Endothelial cell (in vitro differentiated cells): ENCODE measurements at regions not wholly inside any gene's neighbourhood (a gene's known extent, or its start where the extent isn't known, plus 50 kb on each side); places are given as distances from the start of the nearest gene placed in this dataset.
A peak's percentile ranks its signal among the peaks of the same experiment; 100 is the strongest.

Source experiments
- DNase-seq: peaks from one replicate; pipeline ENCODE4 v3.0.0; 2021; ENCODE audit warnings: low spot score
- H3K27ac Mint-ChIP-seq: one replicate; pipeline ENCODE4 v1.8.0; 2021; ENCODE audit warnings: mixed read lengths, inconsistent platforms; ENCODE audit not compliant: unreplicated experiment
- H3K27me3 Mint-ChIP-seq: one replicate; pipeline ENCODE4 v1.8.0; 2021; ENCODE audit warnings: mild to moderate bottlenecking, moderate library complexity, mixed read lengths, inconsistent platforms; ENCODE audit not compliant: unreplicated experiment
- H3K36me3 Mint-ChIP-seq: one replicate; pipeline ENCODE4 v1.8.0; 2021; ENCODE audit warnings: mild to moderate bottlenecking, low read depth, mixed read lengths, inconsistent platforms; ENCODE audit not compliant: unreplicated experiment
- H3K4me1 Mint-ChIP-seq: one replicate; pipeline ENCODE4 v1.8.0; 2021; ENCODE audit warnings: mild to moderate bottlenecking, mixed read lengths, inconsistent platforms; ENCODE audit not compliant: unreplicated experiment
- H3K4me3 Mint-ChIP-seq: one replicate; pipeline ENCODE4 v1.8.0; 2021; ENCODE audit warnings: mild to moderate bottlenecking, mixed read lengths, inconsistent platforms; ENCODE audit not compliant: unreplicated experiment
- H3K9me3 Mint-ChIP-seq: one replicate; pipeline ENCODE4 v1.8.0; 2021; ENCODE audit warnings: mixed read lengths, inconsistent platforms; ENCODE audit not compliant: unreplicated experiment
- TF ChIP-seq, protein P1 (sequence below): fragments of 200-600 bp; sonication (generic); IDR thresholded peaks from one replicate; pipeline ENCODE4 v1.5.0; 2021; ENCODE audit warnings: antibody characterized with exemption; ENCODE audit not compliant: unreplicated experiment

DNA sequence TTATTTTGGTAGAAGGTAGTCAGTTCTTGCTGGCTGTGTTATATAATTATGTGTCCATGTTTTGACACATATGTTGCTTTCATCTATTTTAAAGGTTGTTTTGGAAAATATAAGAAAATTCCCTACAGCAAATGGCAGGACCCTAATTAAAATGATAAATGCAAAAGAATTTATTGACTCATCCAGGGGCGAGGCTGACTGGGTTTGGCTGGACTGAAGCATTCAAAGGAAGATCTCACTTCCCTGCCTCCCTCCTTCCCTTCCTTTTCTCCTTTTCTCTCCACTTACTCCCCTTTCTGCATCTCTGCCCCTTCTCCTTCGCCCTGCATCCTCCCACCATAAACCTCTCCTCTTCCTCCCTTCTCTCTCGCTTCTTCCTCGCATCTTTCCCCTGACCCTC, 129.6 kb downstream of the SNAPC1 start:
- Mint-ChIP-seq H3K36me3 (no peaks in the 10 kb centered on the region), H3K4me1 (peaks cover 11% of the 10 kb centered on the region), H3K27me3 (peaks cover 4% of the 10 kb centered on the region), H3K9me3 (no peaks in the 10 kb centered on the region), H3K27ac (no peak overlapping the region), H3K4me3 (no peak overlapping the region)
- TF ChIP-seq, protein P1, sequence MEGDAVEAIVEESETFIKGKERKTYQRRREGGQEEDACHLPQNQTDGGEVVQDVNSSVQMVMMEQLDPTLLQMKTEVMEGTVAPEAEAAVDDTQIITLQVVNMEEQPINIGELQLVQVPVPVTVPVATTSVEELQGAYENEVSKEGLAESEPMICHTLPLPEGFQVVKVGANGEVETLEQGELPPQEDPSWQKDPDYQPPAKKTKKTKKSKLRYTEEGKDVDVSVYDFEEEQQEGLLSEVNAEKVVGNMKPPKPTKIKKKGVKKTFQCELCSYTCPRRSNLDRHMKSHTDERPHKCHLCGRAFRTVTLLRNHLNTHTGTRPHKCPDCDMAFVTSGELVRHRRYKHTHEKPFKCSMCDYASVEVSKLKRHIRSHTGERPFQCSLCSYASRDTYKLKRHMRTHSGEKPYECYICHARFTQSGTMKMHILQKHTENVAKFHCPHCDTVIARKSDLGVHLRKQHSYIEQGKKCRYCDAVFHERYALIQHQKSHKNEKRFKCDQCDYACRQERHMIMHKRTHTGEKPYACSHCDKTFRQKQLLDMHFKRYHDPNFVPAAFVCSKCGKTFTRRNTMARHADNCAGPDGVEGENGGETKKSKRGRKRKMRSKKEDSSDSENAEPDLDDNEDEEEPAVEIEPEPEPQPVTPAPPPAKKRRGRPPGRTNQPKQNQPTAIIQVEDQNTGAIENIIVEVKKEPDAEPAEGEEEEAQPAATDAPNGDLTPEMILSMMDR, result no peak
- DNase-seq, result no peak

DNA sequence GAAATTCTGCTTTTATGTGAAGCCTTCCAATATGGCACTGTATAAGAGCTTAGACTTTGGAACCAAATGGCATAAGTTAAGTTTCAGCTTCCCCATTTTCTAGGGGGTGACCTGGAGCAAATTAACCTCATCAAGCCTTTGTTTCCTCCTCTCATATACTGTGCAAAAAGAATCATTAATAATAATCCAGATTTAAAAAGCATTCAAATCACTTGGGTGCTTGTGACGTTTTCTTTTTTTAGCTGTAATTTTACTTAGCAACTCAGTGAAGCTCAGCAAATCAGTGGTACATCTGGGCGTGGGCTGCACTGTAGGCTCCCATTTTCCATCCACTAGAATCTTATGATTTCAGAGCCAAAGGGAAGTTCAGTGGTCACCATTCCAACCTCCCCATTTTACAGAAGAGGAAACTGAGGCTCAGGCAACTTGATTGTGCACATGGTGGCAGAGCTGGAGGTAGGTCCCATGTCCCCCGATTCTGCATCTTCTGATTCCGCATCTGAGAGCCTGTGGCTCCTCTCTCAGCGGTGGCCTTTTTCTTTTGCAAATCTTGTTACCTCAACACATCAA, 131.2 kb downstream of the SNAPC1 start:
- peaks cover 11% of the 10 kb centered on the region for H3K4me1 Mint-ChIP-seq
- TF ChIP-seq, protein P1, result no peak

DNA sequence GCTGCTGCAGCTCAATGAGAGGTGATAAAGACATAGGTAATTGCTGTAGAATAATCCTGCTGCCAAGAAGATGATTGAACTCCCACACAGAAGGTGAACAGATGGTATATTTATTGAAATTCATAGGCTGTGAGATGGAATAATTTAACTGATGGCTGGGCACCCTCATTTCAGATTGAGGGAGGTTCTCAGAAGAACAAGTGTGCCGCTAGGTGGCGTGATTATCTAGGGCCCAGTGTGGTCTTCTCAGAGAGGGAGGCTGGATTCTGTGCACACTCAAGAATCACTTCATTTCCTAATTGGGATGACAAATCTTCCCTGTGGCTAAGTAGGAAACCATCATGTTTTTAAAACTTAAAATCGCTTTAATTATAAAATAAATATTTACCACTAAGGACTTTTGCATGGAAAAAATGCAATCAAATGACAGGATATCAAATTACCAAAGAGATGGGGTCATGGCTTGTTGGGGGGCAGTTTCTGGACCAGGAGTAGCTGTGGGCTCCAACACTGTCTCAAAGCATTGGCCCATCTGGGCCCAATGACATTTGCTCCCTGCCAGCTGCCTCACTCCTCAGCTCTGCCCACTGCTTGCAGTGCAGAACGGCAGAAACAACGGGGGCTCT, 132.3 kb downstream of the SNAPC1 start:
- Mint-ChIP-seq H3K9me3 (no peaks in the 10 kb centered on the region), H3K4me1 (peaks cover 11% of the 10 kb centered on the region), H3K4me3 (no peak overlapping the region), H3K36me3 (no peaks in the 10 kb centered on the region), H3K27me3 (peaks cover 4% of the 10 kb centered on the region), H3K27ac (no peak overlapping the region)
- TF ChIP-seq, protein P1, result peak; percentile 71
- DNase-seq, result peak; percentile 71

More for the DNA sequence above, 131.2 kb downstream of the SNAPC1 start:
- no peaks in the 10 kb centered on the region for H3K9me3 Mint-ChIP-seq
- H3K27me3 Mint-ChIP-seq, result peaks cover 4% of the 10 kb centered on the region
- H3K4me3 Mint-ChIP-seq, result no peak overlapping the region
- no peak for DNase-seq
- H3K36me3 Mint-ChIP-seq, result no peaks in the 10 kb centered on the region
- H3K27ac Mint-ChIP-seq, result no peak overlapping the region

DNA sequence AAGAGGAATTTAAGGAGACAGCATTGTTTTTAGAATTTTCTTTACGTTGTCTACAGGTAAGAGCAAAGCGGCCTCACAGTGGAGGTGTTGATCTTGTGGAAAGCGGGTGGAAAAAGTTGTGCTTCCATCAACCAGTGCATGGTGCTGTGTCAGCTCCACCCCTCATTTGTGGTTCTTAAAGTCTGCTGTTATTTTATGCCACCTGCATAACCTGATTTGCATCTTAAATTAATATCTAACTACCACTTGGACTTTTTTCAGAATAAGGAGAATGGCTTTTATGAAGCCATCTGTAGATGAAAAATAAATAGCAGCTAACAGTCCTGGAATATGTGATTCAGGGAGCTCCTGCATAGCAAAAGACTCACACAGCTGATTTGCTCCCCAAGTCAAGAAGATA, 135.1 kb downstream of the SNAPC1 start:
- DNase-seq, result no peak
- H3K27me3 Mint-ChIP-seq, result peaks cover 1% of the 10 kb centered on the region
- no peaks in the 10 kb centered on the region for H3K36me3 Mint-ChIP-seq
- TF ChIP-seq, protein P1, result no peak
- H3K27ac Mint-ChIP-seq, result no peak overlapping the region
- H3K4me1 Mint-ChIP-seq, result no peaks in the 10 kb centered on the region
- H3K4me3 Mint-ChIP-seq, result no peak overlapping the region
- H3K9me3 Mint-ChIP-seq, result no peaks in the 10 kb centered on the region

DNA sequence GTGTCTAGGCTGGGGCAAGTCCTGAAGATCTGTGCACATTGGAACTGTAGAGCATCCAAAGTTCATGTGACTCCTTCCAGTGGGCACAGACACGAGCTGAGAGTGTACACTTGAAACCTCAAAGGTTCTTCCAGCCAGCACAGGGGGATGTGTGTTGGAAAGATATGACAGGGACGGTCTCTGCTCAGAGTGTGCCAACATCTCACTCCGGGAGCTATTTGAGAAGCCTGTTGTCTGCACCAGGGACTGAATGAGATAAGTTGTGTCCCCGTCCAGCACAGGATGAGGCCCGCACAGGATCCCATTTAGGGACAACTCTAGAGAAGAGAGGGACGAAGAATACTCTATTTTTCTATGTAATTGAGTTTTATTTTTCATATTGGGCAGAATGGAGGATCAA, 136.3 kb downstream of the SNAPC1 start:
- Mint-ChIP-seq H3K27me3 (peaks cover 1% of the 10 kb centered on the region), H3K4me3 (no peak overlapping the region), H3K36me3 (no peaks in the 10 kb centered on the region), H3K9me3 (no peaks in the 10 kb centered on the region), H3K27ac (no peak overlapping the region), H3K4me1 (no peaks in the 10 kb centered on the region)
- TF ChIP-seq, protein P1, result no peak
- no peak for DNase-seq
